IPS DF 6.9 (cell line): ENCODE measurements at regions not wholly inside any gene's neighbourhood (a gene's known extent, or its start where the extent isn't known, plus 50 kb on each side); places are given as distances from the start of the nearest gene placed in this dataset.
"Not testable (repeated sequence)": the region's sequence is repeated elsewhere in the genome, so short reads cannot be mapped to it uniquely, and the experiment has no call there.

Experiments
- DNase-seq: peaks from one replicate; pipeline ENCODE4 v3.0.0-alpha.2; 2013; ENCODE audit warnings: low read depth, low spot score
- H3K27ac ChIP-seq: one replicate; pipeline ENCODE4 v1.5.1; 2013; ENCODE audit warnings: low read length, control low read depth
- H3K27me3 ChIP-seq: 2 replicates; pipeline ENCODE4 v1.6.1; 2013; ENCODE audit warnings: mild to moderate bottlenecking, low read length; ENCODE audit not compliant: control insufficient read depth, insufficient read depth
- H3K36me3 ChIP-seq: 2 replicates; pipeline ENCODE4 v1.6.1; 2013; ENCODE audit warnings: low read length; ENCODE audit not compliant: control insufficient read depth, insufficient read depth
- H3K4me1 ChIP-seq: 2 replicates; pipeline ENCODE4 v1.6.1; 2013; ENCODE audit warnings: low read length; ENCODE audit not compliant: control insufficient read depth, insufficient read depth
- H3K4me3 ChIP-seq: 2 replicates; pipeline ENCODE4 v1.5.1; 2013; ENCODE audit warnings: mild to moderate bottlenecking, low read length
- H3K9me3 ChIP-seq: 2 replicates; pipeline ENCODE4 v1.6.1; 2013; ENCODE audit warnings: low read length, inconsistent platforms; ENCODE audit not compliant: control insufficient read depth, insufficient read depth
- WGBS: extraction: QIAGEN DNeasy Blood & Tissue Kit; methylation state at CpG from one replicate; pipeline ENCODE4 v1.1.7; 2013; ENCODE audit warnings: mixed read lengths, missing lambda C conversion rate; ENCODE audit not compliant: insufficient read length, insufficient coverage; 5-methylcytosine and 5-hydroxymethylcytosine counted together

GRCh38 chr7:150081865-150082264, 208.1 kb downstream of the ATP6V0E2 start:
- H3K4me1 ChIP-seq, H3K27me3 ChIP-seq, H3K36me3 ChIP-seq, H3K4me3 ChIP-seq, H3K27ac ChIP-seq, H3K9me3 ChIP-seq, DNase-seq: not testable (repeated sequence)

GRCh38 chr7:150084724-150085123, 211.0 kb downstream of the ATP6V0E2 start:
- H3K36me3 ChIP-seq, H3K4me3 ChIP-seq, H3K9me3 ChIP-seq, H3K27me3 ChIP-seq, DNase-seq, H3K4me1 ChIP-seq, H3K27ac ChIP-seq: not testable (repeated sequence)
- no CpG with 5 or more reads among the region's 4 CpGs for WGBS

- H3K4me1 ChIP-seq, DNase-seq, H3K9me3 ChIP-seq, H3K4me3 ChIP-seq, H3K27ac ChIP-seq, H3K27me3 ChIP-seq, H3K36me3 ChIP-seq: not testable (repeated sequence)
- no CpG with 5 or more reads among the region's 4 CpGs for WGBS
These were observed 213.7 kb downstream of the ATP6V0E2 start for GRCh38 chr7:150087478-150087877.

GRCh38 chr7:150089139-150089538, 215.4 kb downstream of the ATP6V0E2 start:
- no CpG with 5 or more reads among the region's 1 CpG for WGBS
- not testable (repeated sequence) for H3K36me3 ChIP-seq, DNase-seq, H3K9me3 ChIP-seq, H3K27me3 ChIP-seq, H3K4me1 ChIP-seq, H3K4me3 ChIP-seq, H3K27ac ChIP-seq

- not testable (repeated sequence) for H3K27ac ChIP-seq, H3K4me1 ChIP-seq, DNase-seq, H3K9me3 ChIP-seq, H3K4me3 ChIP-seq, H3K36me3 ChIP-seq, H3K27me3 ChIP-seq
- WGBS: no CpG with 5 or more reads among the region's 3 CpGs
These were observed 217.0 kb downstream of the ATP6V0E2 start for GRCh38 chr7:150090776-150091175.

GRCh38 chr7:150093897-150094296, 220.1 kb downstream of the ATP6V0E2 start:
- H3K27ac ChIP-seq, H3K27me3 ChIP-seq, H3K9me3 ChIP-seq, H3K36me3 ChIP-seq, H3K4me1 ChIP-seq, H3K4me3 ChIP-seq: not testable (repeated sequence)
- no CpG with 5 or more reads among the region's 6 CpGs for WGBS
- peak; percentile 4 for DNase-seq

GRCh38 chr7:150096213-150096994, 222.6 kb downstream of the ATP6V0E2 start:
- H3K4me1 ChIP-seq, H3K36me3 ChIP-seq, H3K27ac ChIP-seq, H3K9me3 ChIP-seq, H3K27me3 ChIP-seq, H3K4me3 ChIP-seq, DNase-seq: not testable (repeated sequence)
- no CpG with 5 or more reads among the region's 6 CpGs for WGBS

GRCh38 chr7:150098592-150098991, 224.6 kb upstream of the LRRC61 start:
- H3K27ac ChIP-seq, H3K27me3 ChIP-seq, DNase-seq, H3K4me3 ChIP-seq, H3K36me3 ChIP-seq, H3K4me1 ChIP-seq, H3K9me3 ChIP-seq: not testable (repeated sequence)
- WGBS: no CpG with 5 or more reads among the region's 7 CpGs

GRCh38 chr7:150101282-150101681, 221.9 kb upstream of the LRRC61 start:
- WGBS: no CpG with 5 or more reads among the region's 7 CpGs
- not testable (repeated sequence) for H3K27ac ChIP-seq, DNase-seq, H3K36me3 ChIP-seq, H3K4me1 ChIP-seq, H3K27me3 ChIP-seq, H3K4me3 ChIP-seq, H3K9me3 ChIP-seq

- not testable (repeated sequence) for H3K36me3 ChIP-seq, H3K4me1 ChIP-seq, H3K27me3 ChIP-seq, H3K27ac ChIP-seq, DNase-seq, H3K9me3 ChIP-seq, H3K4me3 ChIP-seq
- WGBS: no CpG with 5 or more reads among the region's 1 CpG
These were observed 215.9 kb upstream of the LRRC61 start for GRCh38 chr7:150107283-150107682.

GRCh38 chr7:150110375-150110820, 212.8 kb upstream of the LRRC61 start:
- not testable (repeated sequence) for H3K36me3 ChIP-seq, H3K9me3 ChIP-seq, H3K4me3 ChIP-seq, H3K27ac ChIP-seq, DNase-seq, H3K27me3 ChIP-seq, H3K4me1 ChIP-seq
- no CpG with 5 or more reads among the region's 5 CpGs for WGBS
